Astrocyte (in vitro differentiated cells and primary cell): ENCODE measurements at regions not wholly inside any gene's neighbourhood (a gene's known extent, or its start where the extent isn't known, plus 50 kb on each side); places are given as distances from the start of the nearest gene placed in this dataset.
"Not testable (repeated sequence)": the region's sequence is repeated elsewhere in the genome, so short reads cannot be mapped to it uniquely, and the experiment has no call there.

Experiments
- DNase-seq: peaks from one replicate; pipeline ENCODE4 v3.0.0-alpha.2; 2010; ENCODE audit warnings: low read depth
- FAIRE-seq: peaks from 2 replicates; lab custom pipeline; 2011; peaks lifted over from hg19 to GRCh38; lab: Jason Lieb, UNC
- H2AFZ ChIP-seq: 2 replicates; pipeline ENCODE4 v1.6.0; 2012; ENCODE audit warnings: low read depth, low read length, inconsistent platforms
- H3K27ac ChIP-seq: 2 replicates; pipeline ENCODE4 v1.5.1; 2011; ENCODE audit warnings: low read depth, low read length, inconsistent platforms
- H3K27me3 ChIP-seq: 2 replicates; pipeline ENCODE4 v1.6.0; 2011; ENCODE audit warnings: low read length, inconsistent platforms; ENCODE audit not compliant: insufficient read depth
- H3K36me3 ChIP-seq: 2 replicates; pipeline ENCODE4 v1.5.1; 2011; ENCODE audit warnings: low read length, inconsistent platforms; ENCODE audit not compliant: insufficient read depth
- H3K4me1 ChIP-seq: 2 replicates; pipeline ENCODE4 v1.5.1; 2011; ENCODE audit warnings: low read length, inconsistent platforms; ENCODE audit not compliant: insufficient read depth
- H3K4me2 ChIP-seq: 2 replicates; pipeline ENCODE4 v1.6.0; 2012; ENCODE audit warnings: low read length, inconsistent platforms
- H3K4me3 ChIP-seq: 2 replicates; pipeline ENCODE4 v1.5.1; 2011; ENCODE audit warnings: low read depth, mild to moderate bottlenecking, low read length, inconsistent platforms; ENCODE audit not compliant: insufficient read depth
- H3K79me2 ChIP-seq: 2 replicates; pipeline ENCODE4 v1.6.0; 2012; ENCODE audit warnings: mild to moderate bottlenecking, low read length, inconsistent platforms; ENCODE audit not compliant: insufficient read depth
- H3K9ac ChIP-seq: 2 replicates; pipeline ENCODE4 v1.6.0; 2012; ENCODE audit warnings: mild to moderate bottlenecking, low read length, inconsistent platforms
- H3K9me3 ChIP-seq: 2 replicates; pipeline ENCODE4 v1.5.1; 2012; ENCODE audit warnings: low read depth, mild to moderate bottlenecking, low read length, inconsistent platforms; ENCODE audit not compliant: insufficient read depth
- H4K20me1 ChIP-seq: 2 replicates; pipeline ENCODE4 v1.6.0; 2012; ENCODE audit warnings: low read length, inconsistent platforms; ENCODE audit not compliant: insufficient read depth
- H3K27ac Mint-ChIP-seq: one replicate; pipeline ENCODE4 v1.8.0; 2021; ENCODE audit warnings: mild to moderate bottlenecking, mixed read lengths; ENCODE audit not compliant: unreplicated experiment
- H3K27me3 Mint-ChIP-seq: one replicate; pipeline ENCODE4 v1.8.0; 2021; ENCODE audit warnings: low read depth, mixed read lengths; ENCODE audit not compliant: unreplicated experiment
- H3K36me3 Mint-ChIP-seq: one replicate; pipeline ENCODE4 v1.8.0; 2021; ENCODE audit warnings: low read depth, mixed read lengths; ENCODE audit not compliant: unreplicated experiment
- H3K4me1 Mint-ChIP-seq: one replicate; pipeline ENCODE4 v1.8.0; 2021; ENCODE audit warnings: low read depth, mixed read lengths; ENCODE audit not compliant: unreplicated experiment
- H3K4me3 Mint-ChIP-seq: one replicate; pipeline ENCODE4 v1.8.0; 2021; ENCODE audit warnings: mild to moderate bottlenecking, moderate library complexity, mixed read lengths; ENCODE audit not compliant: unreplicated experiment
- H3K9me3 Mint-ChIP-seq: one replicate; pipeline ENCODE4 v1.8.0; 2021; ENCODE audit warnings: mild to moderate bottlenecking, mixed read lengths; ENCODE audit not compliant: unreplicated experiment
- CTCF ChIP-seq: IDR thresholded peaks from 2 replicates; pipeline ENCODE4 v1.5.1; 2011; ENCODE audit warnings: low read depth, mild to moderate bottlenecking, inconsistent platforms, low read length, moderate library complexity; ENCODE audit not compliant: insufficient read depth
- EZH2 ChIP-seq: IDR thresholded peaks from 2 replicates; pipeline ENCODE4 v1.6.1; 2012; ENCODE audit warnings: mild to moderate bottlenecking, low read length, inconsistent platforms; ENCODE audit not compliant: insufficient read depth

DNA sequence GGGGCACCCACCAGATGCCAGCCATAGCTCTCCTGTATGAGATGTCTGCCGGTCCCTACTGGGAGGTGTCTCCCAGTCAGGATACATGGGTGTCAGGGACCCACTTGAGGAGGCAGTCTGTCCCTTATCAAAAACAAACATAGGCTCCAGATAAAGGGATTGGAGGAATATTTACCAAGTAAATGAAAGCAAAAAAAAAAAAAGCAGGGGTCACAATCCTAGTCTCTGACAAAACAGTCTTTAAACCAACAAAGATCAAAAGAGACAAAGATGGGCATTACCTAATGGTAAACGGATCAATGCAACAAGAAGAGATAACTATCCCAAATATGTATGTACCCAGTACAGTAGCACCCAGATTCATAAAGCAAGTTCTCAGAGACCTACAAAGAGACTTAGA, 640.0 kb upstream of the LRRTM4 start:
- FAIRE-seq (no peak), DNase-seq (no peak)
- no peaks in the 10 kb centered on the region for H3K36me3 Mint-ChIP-seq
- peaks cover 7% of the 10 kb centered on the region for H3K9me3 ChIP-seq
- H2AFZ ChIP-seq: no peak overlapping the region
- TF ChIP-seq EZH2: no peak
- TF ChIP-seq CTCF: no peak
- H4K20me1 ChIP-seq: no peaks in the 10 kb centered on the region
- H3K9me3 Mint-ChIP-seq: peaks cover 4% of the 10 kb centered on the region
- no peak overlapping the region for H3K4me3 Mint-ChIP-seq
- no peaks in the 10 kb centered on the region for H3K4me1 Mint-ChIP-seq
- no peak overlapping the region for H3K27ac Mint-ChIP-seq
- no peak overlapping the region for H3K4me3 ChIP-seq
- H3K4me1 ChIP-seq: no peaks in the 10 kb centered on the region
- no peaks in the 10 kb centered on the region for H3K79me2 ChIP-seq
- no peak overlapping the region for H3K9ac ChIP-seq
- H3K27ac ChIP-seq: no peak overlapping the region
- H3K27me3 ChIP-seq: no peaks in the 10 kb centered on the region
- H3K4me2 ChIP-seq: no peak overlapping the region
- H3K36me3 ChIP-seq: no peaks in the 10 kb centered on the region
- no peaks in the 10 kb centered on the region for H3K27me3 Mint-ChIP-seq

DNA sequence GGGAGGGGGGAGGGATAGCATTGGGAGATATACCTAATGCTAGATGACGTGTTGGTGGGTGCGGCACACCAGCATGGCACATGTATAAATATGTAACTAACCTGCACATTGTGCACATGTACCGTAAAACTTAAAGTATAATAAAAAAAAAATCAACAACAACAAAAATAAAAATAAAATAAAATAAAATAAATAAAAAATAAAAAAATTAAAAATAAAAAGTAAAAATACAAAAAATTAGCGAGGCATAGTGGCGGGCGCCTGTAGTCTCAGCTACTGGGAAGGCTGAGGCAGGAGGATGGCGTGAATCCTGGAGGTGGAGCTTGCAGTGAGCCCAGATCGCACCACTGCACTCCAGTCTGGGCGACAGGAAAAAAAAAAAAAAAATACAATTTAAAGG, 650.0 kb upstream of the LRRTM4 start:
- not testable (repeated sequence) for H3K4me3 Mint-ChIP-seq, H3K27me3 Mint-ChIP-seq, H2AFZ ChIP-seq, DNase-seq, FAIRE-seq, H3K4me3 ChIP-seq, H3K9ac ChIP-seq, H3K9me3 ChIP-seq, H3K79me2 ChIP-seq, H3K4me1 ChIP-seq, H3K27me3 ChIP-seq, H4K20me1 ChIP-seq, H3K4me2 ChIP-seq, H3K4me1 Mint-ChIP-seq, H3K27ac ChIP-seq, H3K36me3 Mint-ChIP-seq, H3K36me3 ChIP-seq, H3K9me3 Mint-ChIP-seq, H3K27ac Mint-ChIP-seq

- H3K36me3 Mint-ChIP-seq: no peaks in the 10 kb centered on the region
- H3K4me1 ChIP-seq: no peaks in the 10 kb centered on the region
Observed at GRCh38 chr2:78175645-78176044, 653.5 kb upstream of the LRRTM4 start.

More at GRCh38 chr2:78175645-78176044, 653.5 kb upstream of the LRRTM4 start:
- Histone ChIP-seq H3K9ac (no peak overlapping the region), H3K4me2 (no peak overlapping the region), H3K27ac (no peak overlapping the region), H3K36me3 (no peaks in the 10 kb centered on the region), H3K4me3 (no peak overlapping the region), H3K79me2 (no peaks in the 10 kb centered on the region), H3K27me3 (no peaks in the 10 kb centered on the region), H3K9me3 (no peaks in the 10 kb centered on the region), H2AFZ (no peak overlapping the region), H4K20me1 (no peaks in the 10 kb centered on the region)
- Mint-ChIP-seq H3K9me3 (no peaks in the 10 kb centered on the region), H3K27ac (no peak overlapping the region), H3K27me3 (no peaks in the 10 kb centered on the region), H3K4me1 (no peaks in the 10 kb centered on the region), H3K4me3 (no peak overlapping the region)
- TF ChIP-seq EZH2 (no peak), CTCF (no peak)
- DNase-seq (no peak), FAIRE-seq (no peak)
